ENCODE measurements at regions not wholly inside any gene's neighbourhood (a gene's known extent, or its start where the extent isn't known, plus 50 kb on each side); places are given as distances from the start of the nearest gene placed in this dataset.

DNA sequence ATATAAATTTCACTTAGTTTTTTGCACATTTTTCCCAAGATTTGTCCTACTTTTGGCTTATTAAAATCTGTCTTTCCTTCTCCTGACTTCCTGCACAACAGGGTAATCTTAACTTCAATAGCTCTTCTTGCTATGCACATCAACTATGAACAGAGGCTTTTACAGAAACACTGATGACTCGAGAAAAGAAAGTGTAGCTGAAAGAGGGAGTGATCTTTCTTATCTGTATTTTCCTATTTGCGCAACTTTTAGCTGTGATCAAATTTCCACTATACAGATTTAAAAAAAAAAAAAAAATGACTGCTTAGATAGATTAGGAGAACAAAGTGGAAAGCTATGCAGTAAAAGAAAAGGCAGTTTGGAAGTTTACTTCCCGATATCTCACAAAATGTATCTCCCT lies 406.9 kb downstream of the LIG4 start:
- no peak overlapping the region for H3K9ac ChIP-seq (ENCODE audit: low read length)
- FAIRE-seq (no peak), DNase-seq (ENCODE audit: low read depth) (peak; percentile 26)
- Mint-ChIP-seq H3K27me3 (ENCODE audit: low read depth, unreplicated experiment) (no peaks in the 10 kb centered on the region), H3K36me3 (ENCODE audit: low read depth, unreplicated experiment) (no peaks in the 10 kb centered on the region), H3K9me3 (ENCODE audit: unreplicated experiment) (no peaks in the 10 kb centered on the region), H3K4me1 (ENCODE audit: low read depth, unreplicated experiment) (peaks cover 6% of the 10 kb centered on the region), H3K4me3 (ENCODE audit: unreplicated experiment) (no peak overlapping the region), H3K27ac (ENCODE audit: unreplicated experiment) (no peak overlapping the region)
- TF ChIP-seq EZH2 (IDR thresholded peaks at IDR 0.05; ENCODE audit: insufficient read depth, low read length) = no peak
- no peak overlapping the region for H2AFZ ChIP-seq (ENCODE audit: low read depth, low read length)
- no peaks in the 10 kb centered on the region for H3K4me1 ChIP-seq (ENCODE audit: insufficient read depth, low read length)
- no peak overlapping the region for H3K27ac ChIP-seq (ENCODE audit: low read depth, low read length)
- H3K4me2 ChIP-seq (ENCODE audit: low read length) = no peak overlapping the region
- no peaks in the 10 kb centered on the region for H4K20me1 ChIP-seq (ENCODE audit: insufficient read depth, low read length)
- H3K27me3 ChIP-seq (ENCODE audit: insufficient read depth, low read length) = no peaks in the 10 kb centered on the region
- no peaks in the 10 kb centered on the region for H3K9me3 ChIP-seq (ENCODE audit: insufficient read depth, low read depth, low read length)
- H3K79me2 ChIP-seq (ENCODE audit: insufficient read depth, low read length) = no peaks in the 10 kb centered on the region
- H3K4me3 ChIP-seq (ENCODE audit: insufficient read depth, low read depth, low read length) = no peak overlapping the region
- H3K36me3 ChIP-seq (ENCODE audit: insufficient read depth, low read length) = no peaks in the 10 kb centered on the region

DNA sequence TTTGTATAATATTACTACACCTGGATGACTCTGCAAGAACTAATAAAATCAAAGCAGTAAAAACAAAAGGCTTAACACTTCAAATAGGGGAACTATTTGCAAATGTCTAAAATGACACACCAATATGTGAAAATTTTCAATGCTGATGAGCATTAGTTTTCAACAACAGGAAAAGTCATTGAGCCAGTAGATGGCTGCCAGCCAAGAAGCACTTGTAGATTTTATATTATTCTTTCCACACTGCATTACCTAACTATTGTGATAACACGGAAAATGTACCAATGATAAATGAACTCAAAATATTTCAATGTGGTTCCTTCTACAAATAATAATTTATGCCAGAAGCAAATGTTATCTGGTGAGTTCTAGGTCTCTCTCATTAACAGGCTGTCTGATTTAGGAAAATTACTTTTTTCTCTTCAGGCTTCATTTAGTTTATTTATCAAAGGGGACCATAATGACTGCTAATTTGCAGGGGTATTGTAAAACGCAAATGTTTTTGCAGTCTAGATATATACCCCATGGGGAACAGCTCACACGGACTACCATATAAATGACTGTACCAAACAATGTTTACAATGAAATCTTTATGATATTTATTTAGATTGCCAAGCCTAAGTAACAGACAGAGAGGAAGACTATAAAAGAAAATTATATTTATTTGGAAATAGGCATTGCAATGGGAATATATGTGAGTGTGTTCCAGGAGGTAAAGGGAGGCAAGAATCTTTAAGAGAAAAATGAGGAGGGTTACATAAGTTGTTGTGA lies 407.8 kb downstream of the LIG4 start:
- no peak overlapping the region for H3K27ac Mint-ChIP-seq (ENCODE audit: unreplicated experiment)
- Histone ChIP-seq H3K36me3 (ENCODE audit: insufficient read depth, low read length) (no peaks in the 10 kb centered on the region), H3K4me3 (ENCODE audit: insufficient read depth, low read depth, low read length) (no peak overlapping the region), H3K4me1 (ENCODE audit: insufficient read depth, low read length) (no peaks in the 10 kb centered on the region), H3K27me3 (ENCODE audit: insufficient read depth, low read length) (no peaks in the 10 kb centered on the region), H2AFZ (ENCODE audit: low read depth, low read length) (no peak overlapping the region), H3K79me2 (ENCODE audit: insufficient read depth, low read length) (no peaks in the 10 kb centered on the region), H3K4me2 (ENCODE audit: low read length) (no peak overlapping the region), H3K27ac (ENCODE audit: low read depth, low read length) (no peak overlapping the region), H3K9ac (ENCODE audit: low read length) (no peak overlapping the region), H3K9me3 (ENCODE audit: insufficient read depth, low read depth, low read length) (no peaks in the 10 kb centered on the region), H4K20me1 (ENCODE audit: insufficient read depth, low read length) (no peaks in the 10 kb centered on the region)
- FAIRE-seq (no peak), DNase-seq (ENCODE audit: low read depth) (peak; percentile 39)
- peaks cover 6% of the 10 kb centered on the region for H3K4me1 Mint-ChIP-seq (ENCODE audit: low read depth, unreplicated experiment)
- no peaks in the 10 kb centered on the region for H3K27me3 Mint-ChIP-seq (ENCODE audit: low read depth, unreplicated experiment)
- no peak overlapping the region for H3K4me3 Mint-ChIP-seq (ENCODE audit: unreplicated experiment)
- TF ChIP-seq, protein P1, sequence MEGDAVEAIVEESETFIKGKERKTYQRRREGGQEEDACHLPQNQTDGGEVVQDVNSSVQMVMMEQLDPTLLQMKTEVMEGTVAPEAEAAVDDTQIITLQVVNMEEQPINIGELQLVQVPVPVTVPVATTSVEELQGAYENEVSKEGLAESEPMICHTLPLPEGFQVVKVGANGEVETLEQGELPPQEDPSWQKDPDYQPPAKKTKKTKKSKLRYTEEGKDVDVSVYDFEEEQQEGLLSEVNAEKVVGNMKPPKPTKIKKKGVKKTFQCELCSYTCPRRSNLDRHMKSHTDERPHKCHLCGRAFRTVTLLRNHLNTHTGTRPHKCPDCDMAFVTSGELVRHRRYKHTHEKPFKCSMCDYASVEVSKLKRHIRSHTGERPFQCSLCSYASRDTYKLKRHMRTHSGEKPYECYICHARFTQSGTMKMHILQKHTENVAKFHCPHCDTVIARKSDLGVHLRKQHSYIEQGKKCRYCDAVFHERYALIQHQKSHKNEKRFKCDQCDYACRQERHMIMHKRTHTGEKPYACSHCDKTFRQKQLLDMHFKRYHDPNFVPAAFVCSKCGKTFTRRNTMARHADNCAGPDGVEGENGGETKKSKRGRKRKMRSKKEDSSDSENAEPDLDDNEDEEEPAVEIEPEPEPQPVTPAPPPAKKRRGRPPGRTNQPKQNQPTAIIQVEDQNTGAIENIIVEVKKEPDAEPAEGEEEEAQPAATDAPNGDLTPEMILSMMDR (IDR thresholded peaks at IDR 0.05; ENCODE audit: insufficient read depth, low read depth, low read length) = no peak
- TF ChIP-seq EZH2 (IDR thresholded peaks at IDR 0.05; ENCODE audit: insufficient read depth, low read length) = no peak
- no peaks in the 10 kb centered on the region for H3K36me3 Mint-ChIP-seq (ENCODE audit: low read depth, unreplicated experiment)
- no peaks in the 10 kb centered on the region for H3K9me3 Mint-ChIP-seq (ENCODE audit: unreplicated experiment)

DNA sequence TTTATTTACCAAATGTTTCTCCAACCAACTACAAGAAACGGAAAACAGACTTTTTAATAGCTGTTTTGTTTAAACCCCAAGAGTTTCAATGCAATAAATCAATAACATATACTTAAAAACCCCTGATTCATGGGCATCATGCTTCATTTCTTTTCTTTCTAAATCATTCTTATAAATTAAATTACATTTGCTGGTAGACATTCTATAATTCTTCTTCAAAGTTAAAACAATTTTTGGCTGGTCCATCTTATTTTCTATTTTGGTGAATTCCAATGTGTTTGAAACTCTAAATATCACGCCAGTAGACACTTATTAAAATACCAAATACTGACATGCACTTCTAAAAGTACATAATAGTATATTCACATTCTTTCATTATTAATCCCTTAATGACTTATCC lies 408.6 kb downstream of the LIG4 start:
- TF ChIP-seq, protein P1 (IDR thresholded peaks at IDR 0.05; ENCODE audit: insufficient read depth, low read depth, low read length) = no peak
- no peak for TF ChIP-seq EZH2 (IDR thresholded peaks at IDR 0.05; ENCODE audit: insufficient read depth, low read length)
- Mint-ChIP-seq H3K4me1 (ENCODE audit: low read depth, unreplicated experiment) (peaks cover 6% of the 10 kb centered on the region), H3K4me3 (ENCODE audit: unreplicated experiment) (no peak overlapping the region), H3K36me3 (ENCODE audit: low read depth, unreplicated experiment) (no peaks in the 10 kb centered on the region), H3K9me3 (ENCODE audit: unreplicated experiment) (no peaks in the 10 kb centered on the region), H3K27ac (ENCODE audit: unreplicated experiment) (no peak overlapping the region), H3K27me3 (ENCODE audit: low read depth, unreplicated experiment) (no peaks in the 10 kb centered on the region)
- Histone ChIP-seq H3K79me2 (ENCODE audit: insufficient read depth, low read length) (no peaks in the 10 kb centered on the region), H2AFZ (ENCODE audit: low read depth, low read length) (no peak overlapping the region), H4K20me1 (ENCODE audit: insufficient read depth, low read length) (no peaks in the 10 kb centered on the region), H3K9me3 (ENCODE audit: insufficient read depth, low read depth, low read length) (no peaks in the 10 kb centered on the region), H3K4me1 (ENCODE audit: insufficient read depth, low read length) (no peaks in the 10 kb centered on the region), H3K9ac (ENCODE audit: low read length) (no peak overlapping the region), H3K36me3 (ENCODE audit: insufficient read depth, low read length) (no peaks in the 10 kb centered on the region), H3K27me3 (ENCODE audit: insufficient read depth, low read length) (no peaks in the 10 kb centered on the region), H3K4me3 (ENCODE audit: insufficient read depth, low read depth, low read length) (no peak overlapping the region), H3K27ac (ENCODE audit: low read depth, low read length) (no peak overlapping the region), H3K4me2 (ENCODE audit: low read length) (no peak overlapping the region)
- no peak for DNase-seq (ENCODE audit: low read depth)
- FAIRE-seq = no peak

All from astrocyte (in vitro differentiated cells and primary cell).